WTC11 (cell line): ENCODE measurements at regions not wholly inside any gene's neighbourhood (a gene's known extent, or its start where the extent isn't known, plus 50 kb on each side); places are given as distances from the start of the nearest gene placed in this dataset.

ENCODE experiments used
- ATAC-seq: fragments of 200-7000 bp; cut with Tn5 transposase; 2 replicates; pipeline ENCODE4 v1.10.0; 2021; ENCODE audit warnings: mild to moderate bottlenecking, moderate library complexity
- CTCF ChIA-PET: fragments of 300-600 bp; sonication (Branson Sonifier 250); formaldehyde crosslinking; loops from one replicate; lab custom pipeline; 2021; ENCODE audit warnings: antibody characterized with exemption; lab: Charles Lee
- POLR2A ChIA-PET: fragments of 350-600 bp; sonication (Branson Sonifier 250); formaldehyde crosslinking; loops from one replicate; lab custom pipeline; 2021; ENCODE audit warnings: antibody characterized with exemption; lab: Charles Lee
- DNase-seq: peaks from one replicate; pipeline ENCODE4 v3.0.0; 2021; ENCODE audit warnings: low spot score
- H3K27ac Mint-ChIP-seq: 2 replicates; pipeline ENCODE4 v1.8.0; 2021; ENCODE audit warnings: mixed read lengths
- H3K27me3 Mint-ChIP-seq: 2 replicates; pipeline ENCODE4 v1.8.0; 2021; ENCODE audit warnings: low read depth, mild to moderate bottlenecking, moderate library complexity, mixed read lengths
- H3K36me3 Mint-ChIP-seq: 2 replicates; pipeline ENCODE4 v1.8.0; 2021; ENCODE audit warnings: mixed read lengths
- H3K4me1 Mint-ChIP-seq: 2 replicates; pipeline ENCODE4 v1.8.0; 2022; ENCODE audit warnings: mixed read lengths
- H3K4me3 Mint-ChIP-seq: 2 replicates; pipeline ENCODE4 v1.8.0; 2021; ENCODE audit warnings: mild to moderate bottlenecking, moderate library complexity, mixed read lengths
- H3K9me3 Mint-ChIP-seq: 2 replicates; pipeline ENCODE4 v1.8.0; 2021; ENCODE audit warnings: mixed read lengths
- FOXP1 ChIP-seq: sonication (generic); formaldehyde crosslinking; IDR thresholded peaks from 2 replicates; pipeline ENCODE4 v1.8.0; 2022; ENCODE audit warnings: missing genetic modification reagents, mild to moderate bottlenecking, moderate library complexity, borderline replicate concordance
- NR2C2 ChIP-seq: sonication (generic); formaldehyde crosslinking; IDR thresholded peaks from 2 replicates; pipeline ENCODE4 v1.8.0; 2022; ENCODE audit warnings: mild to moderate bottlenecking, missing genetic modification reagents
- ZNF396 ChIP-seq: fragments of 250-450 bp; sonication (Bioruptor Pico); IDR thresholded peaks from 2 replicates; pipeline ENCODE4 v1.8.0; 2021; ENCODE audit warnings: mild to moderate bottlenecking, moderate library complexity, borderline replicate concordance
- TF ChIP-seq, protein P1 (sequence below): sonication (generic); formaldehyde crosslinking; IDR thresholded peaks from 2 replicates; pipeline ENCODE4 v1.8.1; 2022; ENCODE audit warnings: low read depth, missing genetic modification reagents, borderline replicate concordance
- TF ChIP-seq, protein P2 (sequence below): sonication (generic); formaldehyde crosslinking; IDR thresholded peaks from 2 replicates; pipeline ENCODE4 v1.8.1; 2023; ENCODE audit warnings: mild to moderate bottlenecking, missing genetic modification reagents, borderline replicate concordance
- TF ChIP-seq, protein P3 (sequence below): sonication (generic); formaldehyde crosslinking; IDR thresholded peaks from 2 replicates; pipeline ENCODE4 v1.8.0; 2023; ENCODE audit warnings: missing genetic modification reagents
- TF ChIP-seq, protein P4 (sequence below): sonication (generic); formaldehyde crosslinking; IDR thresholded peaks from 2 replicates; pipeline ENCODE4 v1.8.0; 2023; ENCODE audit warnings: missing genetic modification reagents, mild to moderate bottlenecking, borderline replicate concordance
- TF ChIP-seq, protein P5 (sequence below): sonication (generic); formaldehyde crosslinking; IDR thresholded peaks from 2 replicates; pipeline ENCODE4 v1.8.0; 2023; ENCODE audit warnings: mild to moderate bottlenecking, missing genetic modification reagents
- TF ChIP-seq, protein P6 (sequence below): fragments of 250-450 bp; sonication (Bioruptor Pico); IDR thresholded peaks from 2 replicates; pipeline ENCODE4 v1.9.0; 2021; ENCODE audit warnings: mild to moderate bottlenecking, borderline replicate concordance
- TF ChIP-seq, protein P7 (sequence below): sonication (generic); formaldehyde crosslinking; IDR thresholded peaks from 2 replicates; pipeline ENCODE4 v1.8.0; 2022; ENCODE audit warnings: mild to moderate bottlenecking, missing genetic modification reagents
- TF ChIP-seq, protein P8 (sequence below): fragments of 200-600 bp; IDR thresholded peaks from 2 replicates; pipeline ENCODE4 v1.8.0; 2022; ENCODE audit warnings: antibody characterized with exemption

DNA sequence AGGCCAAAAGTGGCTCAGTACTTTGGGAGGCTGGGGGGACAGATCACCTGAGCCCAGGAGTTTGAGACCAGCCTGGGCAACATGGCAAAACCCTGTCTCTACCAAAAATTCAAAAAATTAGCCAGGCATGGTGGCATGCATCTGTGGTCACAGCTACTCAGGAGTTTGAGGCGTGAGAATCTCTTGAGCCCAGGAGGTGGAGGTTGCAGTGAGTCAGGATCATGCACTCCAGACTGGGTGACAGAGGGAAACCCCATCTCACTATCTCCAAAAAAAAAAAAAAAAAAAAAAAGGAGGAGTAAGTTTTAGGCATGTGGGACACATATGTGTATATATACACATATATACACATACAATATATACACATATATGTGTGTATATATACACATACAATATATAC is 165.3 kb upstream of the DPYD start:
- Mint-ChIP-seq H3K36me3 (no peaks in the 10 kb centered on the region), H3K27ac (no peak overlapping the region), H3K4me1 (peaks cover 31% of the 10 kb centered on the region), H3K27me3 (no peaks in the 10 kb centered on the region), H3K9me3 (no peaks in the 10 kb centered on the region), H3K4me3 (no peak overlapping the region)
- TF ChIP-seq FOXP1 (no peak), NR2C2 (CRISPR knock-in tag) (no peak), ZNF396 (CRISPR knock-in tag) (no peak)
- TF ChIP-seq, protein P1, sequence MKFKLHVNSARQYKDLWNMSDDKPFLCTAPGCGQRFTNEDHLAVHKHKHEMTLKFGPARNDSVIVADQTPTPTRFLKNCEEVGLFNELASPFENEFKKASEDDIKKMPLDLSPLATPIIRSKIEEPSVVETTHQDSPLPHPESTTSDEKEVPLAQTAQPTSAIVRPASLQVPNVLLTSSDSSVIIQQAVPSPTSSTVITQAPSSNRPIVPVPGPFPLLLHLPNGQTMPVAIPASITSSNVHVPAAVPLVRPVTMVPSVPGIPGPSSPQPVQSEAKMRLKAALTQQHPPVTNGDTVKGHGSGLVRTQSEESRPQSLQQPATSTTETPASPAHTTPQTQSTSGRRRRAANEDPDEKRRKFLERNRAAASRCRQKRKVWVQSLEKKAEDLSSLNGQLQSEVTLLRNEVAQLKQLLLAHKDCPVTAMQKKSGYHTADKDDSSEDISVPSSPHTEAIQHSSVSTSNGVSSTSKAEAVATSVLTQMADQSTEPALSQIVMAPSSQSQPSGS = no peak
- TF ChIP-seq, protein P2, sequence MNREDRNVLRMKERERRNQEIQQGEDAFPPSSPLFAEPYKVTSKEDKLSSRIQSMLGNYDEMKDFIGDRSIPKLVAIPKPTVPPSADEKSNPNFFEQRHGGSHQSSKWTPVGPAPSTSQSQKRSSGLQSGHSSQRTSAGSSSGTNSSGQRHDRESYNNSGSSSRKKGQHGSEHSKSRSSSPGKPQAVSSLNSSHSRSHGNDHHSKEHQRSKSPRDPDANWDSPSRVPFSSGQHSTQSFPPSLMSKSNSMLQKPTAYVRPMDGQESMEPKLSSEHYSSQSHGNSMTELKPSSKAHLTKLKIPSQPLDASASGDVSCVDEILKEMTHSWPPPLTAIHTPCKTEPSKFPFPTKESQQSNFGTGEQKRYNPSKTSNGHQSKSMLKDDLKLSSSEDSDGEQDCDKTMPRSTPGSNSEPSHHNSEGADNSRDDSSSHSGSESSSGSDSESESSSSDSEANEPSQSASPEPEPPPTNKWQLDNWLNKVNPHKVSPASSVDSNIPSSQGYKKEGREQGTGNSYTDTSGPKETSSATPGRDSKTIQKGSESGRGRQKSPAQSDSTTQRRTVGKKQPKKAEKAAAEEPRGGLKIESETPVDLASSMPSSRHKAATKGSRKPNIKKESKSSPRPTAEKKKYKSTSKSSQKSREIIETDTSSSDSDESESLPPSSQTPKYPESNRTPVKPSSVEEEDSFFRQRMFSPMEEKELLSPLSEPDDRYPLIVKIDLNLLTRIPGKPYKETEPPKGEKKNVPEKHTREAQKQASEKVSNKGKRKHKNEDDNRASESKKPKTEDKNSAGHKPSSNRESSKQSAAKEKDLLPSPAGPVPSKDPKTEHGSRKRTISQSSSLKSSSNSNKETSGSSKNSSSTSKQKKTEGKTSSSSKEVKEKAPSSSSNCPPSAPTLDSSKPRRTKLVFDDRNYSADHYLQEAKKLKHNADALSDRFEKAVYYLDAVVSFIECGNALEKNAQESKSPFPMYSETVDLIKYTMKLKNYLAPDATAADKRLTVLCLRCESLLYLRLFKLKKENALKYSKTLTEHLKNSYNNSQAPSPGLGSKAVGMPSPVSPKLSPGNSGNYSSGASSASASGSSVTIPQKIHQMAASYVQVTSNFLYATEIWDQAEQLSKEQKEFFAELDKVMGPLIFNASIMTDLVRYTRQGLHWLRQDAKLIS (CRISPR knock-in tag) = no peak
- TF ChIP-seq, protein P3, sequence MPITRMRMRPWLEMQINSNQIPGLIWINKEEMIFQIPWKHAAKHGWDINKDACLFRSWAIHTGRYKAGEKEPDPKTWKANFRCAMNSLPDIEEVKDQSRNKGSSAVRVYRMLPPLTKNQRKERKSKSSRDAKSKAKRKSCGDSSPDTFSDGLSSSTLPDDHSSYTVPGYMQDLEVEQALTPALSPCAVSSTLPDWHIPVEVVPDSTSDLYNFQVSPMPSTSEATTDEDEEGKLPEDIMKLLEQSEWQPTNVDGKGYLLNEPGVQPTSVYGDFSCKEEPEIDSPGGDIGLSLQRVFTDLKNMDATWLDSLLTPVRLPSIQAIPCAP = no peak
- TF ChIP-seq, protein P4, sequence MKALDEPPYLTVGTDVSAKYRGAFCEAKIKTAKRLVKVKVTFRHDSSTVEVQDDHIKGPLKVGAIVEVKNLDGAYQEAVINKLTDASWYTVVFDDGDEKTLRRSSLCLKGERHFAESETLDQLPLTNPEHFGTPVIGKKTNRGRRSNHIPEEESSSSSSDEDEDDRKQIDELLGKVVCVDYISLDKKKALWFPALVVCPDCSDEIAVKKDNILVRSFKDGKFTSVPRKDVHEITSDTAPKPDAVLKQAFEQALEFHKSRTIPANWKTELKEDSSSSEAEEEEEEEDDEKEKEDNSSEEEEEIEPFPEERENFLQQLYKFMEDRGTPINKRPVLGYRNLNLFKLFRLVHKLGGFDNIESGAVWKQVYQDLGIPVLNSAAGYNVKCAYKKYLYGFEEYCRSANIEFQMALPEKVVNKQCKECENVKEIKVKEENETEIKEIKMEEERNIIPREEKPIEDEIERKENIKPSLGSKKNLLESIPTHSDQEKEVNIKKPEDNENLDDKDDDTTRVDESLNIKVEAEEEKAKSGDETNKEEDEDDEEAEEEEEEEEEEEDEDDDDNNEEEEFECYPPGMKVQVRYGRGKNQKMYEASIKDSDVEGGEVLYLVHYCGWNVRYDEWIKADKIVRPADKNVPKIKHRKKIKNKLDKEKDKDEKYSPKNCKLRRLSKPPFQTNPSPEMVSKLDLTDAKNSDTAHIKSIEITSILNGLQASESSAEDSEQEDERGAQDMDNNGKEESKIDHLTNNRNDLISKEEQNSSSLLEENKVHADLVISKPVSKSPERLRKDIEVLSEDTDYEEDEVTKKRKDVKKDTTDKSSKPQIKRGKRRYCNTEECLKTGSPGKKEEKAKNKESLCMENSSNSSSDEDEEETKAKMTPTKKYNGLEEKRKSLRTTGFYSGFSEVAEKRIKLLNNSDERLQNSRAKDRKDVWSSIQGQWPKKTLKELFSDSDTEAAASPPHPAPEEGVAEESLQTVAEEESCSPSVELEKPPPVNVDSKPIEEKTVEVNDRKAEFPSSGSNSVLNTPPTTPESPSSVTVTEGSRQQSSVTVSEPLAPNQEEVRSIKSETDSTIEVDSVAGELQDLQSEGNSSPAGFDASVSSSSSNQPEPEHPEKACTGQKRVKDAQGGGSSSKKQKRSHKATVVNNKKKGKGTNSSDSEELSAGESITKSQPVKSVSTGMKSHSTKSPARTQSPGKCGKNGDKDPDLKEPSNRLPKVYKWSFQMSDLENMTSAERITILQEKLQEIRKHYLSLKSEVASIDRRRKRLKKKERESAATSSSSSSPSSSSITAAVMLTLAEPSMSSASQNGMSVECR = no peak
- TF ChIP-seq, protein P5, sequence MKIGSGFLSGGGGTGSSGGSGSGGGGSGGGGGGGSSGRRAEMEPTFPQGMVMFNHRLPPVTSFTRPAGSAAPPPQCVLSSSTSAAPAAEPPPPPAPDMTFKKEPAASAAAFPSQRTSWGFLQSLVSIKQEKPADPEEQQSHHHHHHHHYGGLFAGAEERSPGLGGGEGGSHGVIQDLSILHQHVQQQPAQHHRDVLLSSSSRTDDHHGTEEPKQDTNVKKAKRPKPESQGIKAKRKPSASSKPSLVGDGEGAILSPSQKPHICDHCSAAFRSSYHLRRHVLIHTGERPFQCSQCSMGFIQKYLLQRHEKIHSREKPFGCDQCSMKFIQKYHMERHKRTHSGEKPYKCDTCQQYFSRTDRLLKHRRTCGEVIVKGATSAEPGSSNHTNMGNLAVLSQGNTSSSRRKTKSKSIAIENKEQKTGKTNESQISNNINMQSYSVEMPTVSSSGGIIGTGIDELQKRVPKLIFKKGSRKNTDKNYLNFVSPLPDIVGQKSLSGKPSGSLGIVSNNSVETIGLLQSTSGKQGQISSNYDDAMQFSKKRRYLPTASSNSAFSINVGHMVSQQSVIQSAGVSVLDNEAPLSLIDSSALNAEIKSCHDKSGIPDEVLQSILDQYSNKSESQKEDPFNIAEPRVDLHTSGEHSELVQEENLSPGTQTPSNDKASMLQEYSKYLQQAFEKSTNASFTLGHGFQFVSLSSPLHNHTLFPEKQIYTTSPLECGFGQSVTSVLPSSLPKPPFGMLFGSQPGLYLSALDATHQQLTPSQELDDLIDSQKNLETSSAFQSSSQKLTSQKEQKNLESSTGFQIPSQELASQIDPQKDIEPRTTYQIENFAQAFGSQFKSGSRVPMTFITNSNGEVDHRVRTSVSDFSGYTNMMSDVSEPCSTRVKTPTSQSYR (CRISPR knock-in tag) = no peak
- TF ChIP-seq, protein P6, sequence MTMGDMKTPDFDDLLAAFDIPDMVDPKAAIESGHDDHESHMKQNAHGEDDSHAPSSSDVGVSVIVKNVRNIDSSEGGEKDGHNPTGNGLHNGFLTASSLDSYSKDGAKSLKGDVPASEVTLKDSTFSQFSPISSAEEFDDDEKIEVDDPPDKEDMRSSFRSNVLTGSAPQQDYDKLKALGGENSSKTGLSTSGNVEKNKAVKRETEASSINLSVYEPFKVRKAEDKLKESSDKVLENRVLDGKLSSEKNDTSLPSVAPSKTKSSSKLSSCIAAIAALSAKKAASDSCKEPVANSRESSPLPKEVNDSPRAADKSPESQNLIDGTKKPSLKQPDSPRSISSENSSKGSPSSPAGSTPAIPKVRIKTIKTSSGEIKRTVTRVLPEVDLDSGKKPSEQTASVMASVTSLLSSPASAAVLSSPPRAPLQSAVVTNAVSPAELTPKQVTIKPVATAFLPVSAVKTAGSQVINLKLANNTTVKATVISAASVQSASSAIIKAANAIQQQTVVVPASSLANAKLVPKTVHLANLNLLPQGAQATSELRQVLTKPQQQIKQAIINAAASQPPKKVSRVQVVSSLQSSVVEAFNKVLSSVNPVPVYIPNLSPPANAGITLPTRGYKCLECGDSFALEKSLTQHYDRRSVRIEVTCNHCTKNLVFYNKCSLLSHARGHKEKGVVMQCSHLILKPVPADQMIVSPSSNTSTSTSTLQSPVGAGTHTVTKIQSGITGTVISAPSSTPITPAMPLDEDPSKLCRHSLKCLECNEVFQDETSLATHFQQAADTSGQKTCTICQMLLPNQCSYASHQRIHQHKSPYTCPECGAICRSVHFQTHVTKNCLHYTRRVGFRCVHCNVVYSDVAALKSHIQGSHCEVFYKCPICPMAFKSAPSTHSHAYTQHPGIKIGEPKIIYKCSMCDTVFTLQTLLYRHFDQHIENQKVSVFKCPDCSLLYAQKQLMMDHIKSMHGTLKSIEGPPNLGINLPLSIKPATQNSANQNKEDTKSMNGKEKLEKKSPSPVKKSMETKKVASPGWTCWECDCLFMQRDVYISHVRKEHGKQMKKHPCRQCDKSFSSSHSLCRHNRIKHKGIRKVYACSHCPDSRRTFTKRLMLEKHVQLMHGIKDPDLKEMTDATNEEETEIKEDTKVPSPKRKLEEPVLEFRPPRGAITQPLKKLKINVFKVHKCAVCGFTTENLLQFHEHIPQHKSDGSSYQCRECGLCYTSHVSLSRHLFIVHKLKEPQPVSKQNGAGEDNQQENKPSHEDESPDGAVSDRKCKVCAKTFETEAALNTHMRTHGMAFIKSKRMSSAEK (CRISPR knock-in tag) = no peak
- TF ChIP-seq, protein P7, sequence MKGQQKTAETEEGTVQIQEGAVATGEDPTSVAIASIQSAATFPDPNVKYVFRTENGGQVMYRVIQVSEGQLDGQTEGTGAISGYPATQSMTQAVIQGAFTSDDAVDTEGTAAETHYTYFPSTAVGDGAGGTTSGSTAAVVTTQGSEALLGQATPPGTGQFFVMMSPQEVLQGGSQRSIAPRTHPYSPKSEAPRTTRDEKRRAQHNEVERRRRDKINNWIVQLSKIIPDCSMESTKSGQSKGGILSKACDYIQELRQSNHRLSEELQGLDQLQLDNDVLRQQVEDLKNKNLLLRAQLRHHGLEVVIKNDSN (CRISPR knock-in tag) = no peak
- TF ChIP-seq, protein P8, sequence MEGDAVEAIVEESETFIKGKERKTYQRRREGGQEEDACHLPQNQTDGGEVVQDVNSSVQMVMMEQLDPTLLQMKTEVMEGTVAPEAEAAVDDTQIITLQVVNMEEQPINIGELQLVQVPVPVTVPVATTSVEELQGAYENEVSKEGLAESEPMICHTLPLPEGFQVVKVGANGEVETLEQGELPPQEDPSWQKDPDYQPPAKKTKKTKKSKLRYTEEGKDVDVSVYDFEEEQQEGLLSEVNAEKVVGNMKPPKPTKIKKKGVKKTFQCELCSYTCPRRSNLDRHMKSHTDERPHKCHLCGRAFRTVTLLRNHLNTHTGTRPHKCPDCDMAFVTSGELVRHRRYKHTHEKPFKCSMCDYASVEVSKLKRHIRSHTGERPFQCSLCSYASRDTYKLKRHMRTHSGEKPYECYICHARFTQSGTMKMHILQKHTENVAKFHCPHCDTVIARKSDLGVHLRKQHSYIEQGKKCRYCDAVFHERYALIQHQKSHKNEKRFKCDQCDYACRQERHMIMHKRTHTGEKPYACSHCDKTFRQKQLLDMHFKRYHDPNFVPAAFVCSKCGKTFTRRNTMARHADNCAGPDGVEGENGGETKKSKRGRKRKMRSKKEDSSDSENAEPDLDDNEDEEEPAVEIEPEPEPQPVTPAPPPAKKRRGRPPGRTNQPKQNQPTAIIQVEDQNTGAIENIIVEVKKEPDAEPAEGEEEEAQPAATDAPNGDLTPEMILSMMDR = no peak
- ChIA-PET POLR2A (interaction anchor here (0.7 kb wide), 1 partner anchor 223 kb away, joined by 4 read pairs; no protein-coding TSS in a partner anchor), CTCF (interaction anchor here (0.7 to 1.0 kb wide), 2 partner anchors 33 to 632 kb away, joined by 5 to 6 read pairs; no protein-coding TSS in a partner anchor)
- no peak for DNase-seq
- no peak for ATAC-seq
